HCT116 (cell line): ENCODE measurements at regions not wholly inside any gene's neighbourhood (a gene's known extent, or its start where the extent isn't known, plus 50 kb on each side); places are given as distances from the start of the nearest gene placed in this dataset.

ENCODE experiments used
- ATAC-seq: fragments of 200-7000 bp; cut with Tn5 transposase; 2 replicates; pipeline ENCODE4 v1.9.1; 2020; ENCODE audit warnings: mild to moderate bottlenecking, moderate library complexity
- BruUV-seq: library from RNA; stranded (reverse); fragments of 400-500 nt; replicated peaks from 2 replicates; lab custom pipeline; 2021; lab: Mats Ljungman, UMichigan
- CTCF ChIA-PET: fragments of 300-600 bp; sonication (Branson Sonifier 250); formaldehyde crosslinking; loops from one replicate; lab custom pipeline; 2021; ENCODE audit warnings: antibody characterized with exemption; lab: Charles Lee
- POLR2A ChIA-PET: fragments of 300-600, 350-600 bp; sonication (Branson Sonifier 250); formaldehyde crosslinking; loops from one replicate; lab custom pipeline; 2021; ENCODE audit warnings: antibody characterized with exemption; lab: Charles Lee
- RAD21 ChIA-PET, 2 experiments: fragments of 300-600 bp; sonication (Branson Sonifier 250); formaldehyde crosslinking; loops; one replicate each; lab custom pipeline; 2023; ENCODE audit warnings: low total read pairs in 2 of 2; ENCODE audit not compliant: uncharacterized antibody in 2 of 2, unreplicated experiment in 2 of 2, low non-redundant PET in 1 of 2; lab: Charles Lee
- DNase-seq: peaks from one replicate; pipeline ENCODE4 v3.0.0-alpha.2; 2010; ENCODE audit warnings: low read depth, low spot score
- H2AFZ ChIP-seq: fragments of 200-600 bp; shearing (Covaris generic), sonication (generic); 2 replicates; pipeline ENCODE4 v1.6.1; 2017; ENCODE audit warnings: low read depth, mixed run types, mixed read lengths, antibody characterized with exemption, low read length; ENCODE audit not compliant: poor library complexity, severe bottlenecking
- H3K27ac ChIP-seq: 2 replicates; pipeline ENCODE4 v1.5.1; 2012; ENCODE audit warnings: low read depth, low read length
- H3K27me3 ChIP-seq: fragments of 200-600 bp; sonication (generic); 2 replicates; pipeline ENCODE4 v1.6.1; 2016; ENCODE audit warnings: mixed run types, low read length, mixed read lengths; ENCODE audit not compliant: insufficient read depth
- H3K36me3 ChIP-seq, 2 experiments: fragments of 200-500 bp in 1 of 2; fragments of 200-600 bp in 1 of 2; sonication (Bioruptor generic) in 1 of 2; sonication (generic) in 1 of 2; 2 replicates each; pipeline versions ENCODE4 v1.5.1 to v1.6.1; 2014 to 2016; ENCODE audit warnings: low read length in 2 of 2, inconsistent platforms in 1 of 2, mixed read lengths in 1 of 2, mixed run types in 1 of 2; ENCODE audit not compliant: insufficient read depth in 2 of 2, control insufficient read depth in 1 of 2
- H3K4me1 ChIP-seq, 2 experiments: fragments of 200-600 bp in 1 of 2; sonication (generic) in 1 of 2; 2 replicates each; pipeline versions ENCODE4 v1.5.1 to v1.6.1; 2012 to 2017; ENCODE audit warnings: low read length in 2 of 2, inconsistent platforms in 1 of 2, mild to moderate bottlenecking in 1 of 2, mixed read lengths in 1 of 2, mixed run types in 1 of 2, moderate library complexity in 1 of 2; ENCODE audit not compliant: insufficient read depth in 2 of 2, control insufficient read depth in 1 of 2
- H3K4me2 ChIP-seq: fragments of 200-600 bp; sonication (generic); 2 replicates; pipeline ENCODE4 v1.6.1; 2017; ENCODE audit warnings: mixed run types, low read length, mixed read lengths
- H3K4me3 ChIP-seq, 2 experiments: fragments of 200-600 bp in 1 of 2; sonication (generic) in 1 of 2; replicated peaks in 1 of 2; 2 replicates each; pipeline ENCODE4 v1.5.1; 2011 to 2016; ENCODE audit warnings: low read length in 2 of 2, control low read depth in 1 of 2, low read depth in 1 of 2, mild to moderate bottlenecking in 1 of 2, mixed read lengths in 1 of 2, mixed run types in 1 of 2
- H3K79me2 ChIP-seq: fragments of 200-600 bp; sonication (generic); 2 replicates; pipeline ENCODE4 v1.6.1; 2017; ENCODE audit warnings: mild to moderate bottlenecking, mixed run types, low read length, moderate library complexity, mixed read lengths; ENCODE audit not compliant: insufficient read depth
- H3K9ac ChIP-seq: fragments of 200-600 bp; sonication (generic); 2 replicates; pipeline ENCODE4 v1.6.1; 2016; ENCODE audit warnings: low read length, mixed read lengths
- H3K9me2 ChIP-seq: fragments of 200-600 bp; sonication (generic), shearing (Covaris generic); 2 replicates; pipeline ENCODE4 v1.6.1; 2017; ENCODE audit warnings: mixed run types, mild to moderate bottlenecking, moderate library complexity; ENCODE audit not compliant: insufficient read depth
- H3K9me3 ChIP-seq, 2 experiments: fragments of 200-500 bp in 1 of 2; fragments of 200-600 bp in 1 of 2; sonication (Bioruptor generic) in 1 of 2; sonication (generic) in 1 of 2; 2 replicates each; pipeline ENCODE4 v1.6.1; 2014 to 2017; ENCODE audit warnings: low read length in 2 of 2, mixed read lengths in 2 of 2, inconsistent platforms in 1 of 2, low read depth in 1 of 2, mild to moderate bottlenecking in 1 of 2, mixed run types in 1 of 2, moderate library complexity in 1 of 2; ENCODE audit not compliant: control insufficient read depth in 1 of 2, insufficient read depth in 1 of 2
- H4K20me1 ChIP-seq: fragments of 200-600 bp; sonication (generic), shearing (Covaris generic); 2 replicates; pipeline ENCODE4 v1.6.1; 2017; ENCODE audit warnings: mixed run types, mild to moderate bottlenecking, moderate library complexity; ENCODE audit not compliant: insufficient read depth
- CBX3 ChIP-seq: IDR thresholded peaks from 2 replicates; pipeline ENCODE4 v1.6.1; 2012; ENCODE audit warnings: low read depth
- CEBPB ChIP-seq: IDR thresholded peaks from 2 replicates; pipeline ENCODE4 v1.6.1; 2012; ENCODE audit warnings: low read depth
- EGR1 ChIP-seq: IDR thresholded peaks from 2 replicates; pipeline ENCODE4 v1.6.1; 2012; ENCODE audit warnings: low read depth
- EZH2 ChIP-seq: fragments of 200-600 bp; sonication (generic); IDR thresholded peaks from 2 replicates; pipeline ENCODE4 v1.6.1; 2017; ENCODE audit warnings: antibody characterized with exemption, mixed run types
- JUND ChIP-seq: IDR thresholded peaks from 2 replicates; pipeline ENCODE4 v1.6.1; 2012
- POLR2AphosphoS5 ChIP-seq: IDR thresholded peaks from 2 replicates; pipeline ENCODE4 v1.6.1; 2011; ENCODE audit warnings: mild to moderate bottlenecking, low read depth, low read length, moderate library complexity
- SIN3A ChIP-seq: IDR thresholded peaks from 2 replicates; pipeline ENCODE4 v1.6.1; 2012; ENCODE audit warnings: low read depth
- SRF ChIP-seq: IDR thresholded peaks from 2 replicates; pipeline ENCODE4 v1.6.1; 2012; ENCODE audit warnings: low read depth
- TCF7L2 ChIP-seq: IDR thresholded peaks from 2 replicates; pipeline ENCODE4 v1.7.0; 2011; ENCODE audit warnings: borderline replicate concordance, inconsistent platforms; ENCODE audit not compliant: insufficient read depth, insufficient read length; ENCODE audit errors: extremely low read depth
- YY1 ChIP-seq: IDR thresholded peaks from 2 replicates; pipeline ENCODE4 v1.6.1; 2011; ENCODE audit warnings: low read length, low read depth, moderate library complexity, mild to moderate bottlenecking; ENCODE audit not compliant: insufficient replicate concordance; ENCODE audit errors: extremely low read depth
- ZNF274 ChIP-seq: fragments of 200-500 bp; sonication (Bioruptor generic); IDR thresholded peaks from 2 replicates; pipeline ENCODE4 v1.6.1; 2014; ENCODE audit warnings: mild to moderate bottlenecking, low read depth, low read length, inconsistent platforms
- intact Hi-C: fragments of 100-400 bp; cut with micrococcal nuclease; formaldehyde crosslinking; loops from 2 replicates; pipeline ENCODE4 v1.10.0; 2022
- TF ChIP-seq, protein P1 (sequence below): IDR thresholded peaks from 2 replicates; pipeline ENCODE4 v1.6.1; 2012
- TF ChIP-seq, protein P2 (sequence below): IDR thresholded peaks from 2 replicates; pipeline ENCODE4 v1.6.1; 2011; ENCODE audit warnings: mild to moderate bottlenecking, low read length, moderate library complexity; ENCODE audit not compliant: insufficient replicate concordance; ENCODE audit errors: extremely low read depth

DNA sequence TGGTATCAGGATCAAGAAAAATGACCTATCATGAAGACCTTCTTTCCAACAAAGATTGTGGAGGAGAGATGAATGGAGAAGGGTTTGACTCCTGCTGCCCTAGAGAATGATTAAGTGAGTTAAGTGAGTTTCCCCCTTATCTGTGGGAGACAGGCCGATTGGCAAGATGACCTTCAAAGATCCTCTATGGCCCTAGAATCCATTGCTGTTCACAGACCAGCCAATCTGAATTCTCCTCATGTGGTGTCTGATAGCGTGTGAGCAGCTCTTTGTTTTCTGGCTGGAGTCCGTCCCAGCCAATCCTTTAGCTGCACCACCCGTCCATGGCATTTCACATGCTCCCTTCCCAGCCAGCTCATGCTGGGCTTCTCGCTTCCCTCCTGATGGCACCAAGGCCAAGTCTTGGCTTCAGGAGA is 79.4 kb downstream of the MARCHF4 start:
- no peaks in the 10 kb centered on the region for H3K79me2 ChIP-seq
- no peaks in the 10 kb centered on the region for H3K9me3 ChIP-seq
- no TSS peak for BruUV-seq
- H3K9ac ChIP-seq, result no peak overlapping the region
- RAD21 ChIA-PET, result no interaction called here
- H4K20me1 ChIP-seq, result no peaks in the 10 kb centered on the region
- no peak overlapping the region for H3K27ac ChIP-seq
- ATAC-seq (no peak), DNase-seq (no peak)
- no peaks in the 10 kb centered on the region for H3K4me1 ChIP-seq
- CTCF ChIA-PET, result no interaction called here
- no peak overlapping the region for H3K4me2 ChIP-seq
- intact Hi-C loops, result no loop called here
- POLR2A ChIA-PET, result no interaction called here
- TF ChIP-seq EZH2 (no peak), ZNF274 (no peak), CBX3 (no peak), YY1 (no peak), JUND (no peak), CEBPB (no peak), TCF7L2 (no peak), EGR1 (no peak), SIN3A (no peak), POLR2AphosphoS5 (no peak), SRF (no peak)
- TF ChIP-seq, protein P1, sequence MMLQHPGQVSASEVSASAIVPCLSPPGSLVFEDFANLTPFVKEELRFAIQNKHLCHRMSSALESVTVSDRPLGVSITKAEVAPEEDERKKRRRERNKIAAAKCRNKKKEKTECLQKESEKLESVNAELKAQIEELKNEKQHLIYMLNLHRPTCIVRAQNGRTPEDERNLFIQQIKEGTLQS, result no peak
- TF ChIP-seq, protein P2, sequence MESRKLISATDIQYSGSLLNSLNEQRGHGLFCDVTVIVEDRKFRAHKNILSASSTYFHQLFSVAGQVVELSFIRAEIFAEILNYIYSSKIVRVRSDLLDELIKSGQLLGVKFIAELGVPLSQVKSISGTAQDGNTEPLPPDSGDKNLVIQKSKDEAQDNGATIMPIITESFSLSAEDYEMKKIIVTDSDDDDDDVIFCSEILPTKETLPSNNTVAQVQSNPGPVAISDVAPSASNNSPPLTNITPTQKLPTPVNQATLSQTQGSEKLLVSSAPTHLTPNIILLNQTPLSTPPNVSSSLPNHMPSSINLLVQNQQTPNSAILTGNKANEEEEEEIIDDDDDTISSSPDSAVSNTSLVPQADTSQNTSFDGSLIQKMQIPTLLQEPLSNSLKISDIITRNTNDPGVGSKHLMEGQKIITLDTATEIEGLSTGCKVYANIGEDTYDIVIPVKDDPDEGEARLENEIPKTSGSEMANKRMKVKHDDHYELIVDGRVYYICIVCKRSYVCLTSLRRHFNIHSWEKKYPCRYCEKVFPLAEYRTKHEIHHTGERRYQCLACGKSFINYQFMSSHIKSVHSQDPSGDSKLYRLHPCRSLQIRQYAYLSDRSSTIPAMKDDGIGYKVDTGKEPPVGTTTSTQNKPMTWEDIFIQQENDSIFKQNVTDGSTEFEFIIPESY, result no peak
- no peaks in the 10 kb centered on the region for H3K36me3 ChIP-seq
- H3K27me3 ChIP-seq, result peaks cover 28% of the 10 kb centered on the region
- H2AFZ ChIP-seq, result no peak overlapping the region
- no peak overlapping the region for H3K4me3 ChIP-seq
- no peaks in the 10 kb centered on the region for H3K9me2 ChIP-seq
